Gastrocnemius medialis (tissue), 4 donors: ENCODE measurements at regions not wholly inside any gene's neighbourhood (a gene's known extent, or its start where the extent isn't known, plus 50 kb on each side); places are given as distances from the start of the nearest gene placed in this dataset.

ENCODE experiments used
- CTCF ChIP-seq, 5 experiments: fragments of 450-650 bp in 3 of 5; fragments of 200-600 bp in 2 of 5; sonication (generic) in 2 of 5; IDR thresholded peaks in 4 of 5; conservative IDR thresholded peaks in 1 of 5; 1 replicate in 4 of 5; 2 replicates in 1 of 5; pipeline ENCODE4 v1.5.1; 2016 to 2019; ENCODE audit warnings: antibody characterized with exemption in 5 of 5, mild to moderate bottlenecking in 3 of 5, moderate library complexity in 3 of 5
- POLR2A ChIP-seq, 2 donors: fragments of 450-650 bp; IDR thresholded peaks; one replicate each; pipeline ENCODE4 v1.6.1; 2017; ENCODE audit warnings: antibody characterized with exemption in 2 of 2, mild to moderate bottlenecking in 2 of 2, moderate library complexity in 2 of 2

GRCh38 chr22:48380016-48380665, 1447.5 kb downstream of the BRD1 start:
- TF ChIP-seq CTCF (IDR thresholded peaks at IDR 0.05 in 4 of 5, conservative IDR thresholded peaks at IDR 0.05 in 1 of 5) (no peak), POLR2A (IDR thresholded peaks at IDR 0.05) (no peak)
